ENCODE measurements at regions not wholly inside any gene's neighbourhood (a gene's known extent, or its start where the extent isn't known, plus 50 kb on each side); places are given as distances from the start of the nearest gene placed in this dataset.

GRCh38 chr1:22285549-22286396 is 142.9 kb upstream of the WNT4 start:
- H3K27me3 Mint-ChIP-seq (ENCODE audit: low read depth, unreplicated experiment), result peaks cover 33% of the 10 kb centered on the region
- FAIRE-seq (no peak), DNase-seq (ENCODE audit: low read depth) (no peak)
- H3K9ac ChIP-seq (ENCODE audit: low read length), result no peak overlapping the region
- no peak for TF ChIP-seq EZH2 (IDR thresholded peaks at IDR 0.05; ENCODE audit: insufficient read depth, low read length)
- no peak overlapping the region for H3K4me3 Mint-ChIP-seq (ENCODE audit: unreplicated experiment)
- H4K20me1 ChIP-seq (ENCODE audit: insufficient read depth, low read length), result no peaks in the 10 kb centered on the region
- H3K9me3 ChIP-seq (ENCODE audit: insufficient read depth, low read depth, low read length), result no peaks in the 10 kb centered on the region
- H3K27ac Mint-ChIP-seq (ENCODE audit: unreplicated experiment), result no peak overlapping the region
- no peaks in the 10 kb centered on the region for H3K79me2 ChIP-seq (ENCODE audit: insufficient read depth, low read length)
- peaks cover 6% of the 10 kb centered on the region for H3K9me3 Mint-ChIP-seq (ENCODE audit: unreplicated experiment)
- H3K4me1 ChIP-seq (ENCODE audit: insufficient read depth, low read length), result no peaks in the 10 kb centered on the region
- peaks cover 2% of the 10 kb centered on the region for H3K36me3 Mint-ChIP-seq (ENCODE audit: low read depth, unreplicated experiment)
- H2AFZ ChIP-seq (ENCODE audit: low read depth, low read length), result no peak overlapping the region
- H3K4me3 ChIP-seq (ENCODE audit: insufficient read depth, low read depth, low read length), result no peak overlapping the region
- no peak overlapping the region for H3K27ac ChIP-seq (ENCODE audit: low read depth, low read length)
- H3K36me3 ChIP-seq (ENCODE audit: insufficient read depth, low read length), result no peaks in the 10 kb centered on the region
- H3K4me1 Mint-ChIP-seq (ENCODE audit: low read depth, unreplicated experiment), result peaks cover 11% of the 10 kb centered on the region
- no peak overlapping the region for H3K4me2 ChIP-seq (ENCODE audit: low read length)
- H3K27me3 ChIP-seq (ENCODE audit: insufficient read depth, low read length), result peaks cover 7% of the 10 kb centered on the region

DNA sequence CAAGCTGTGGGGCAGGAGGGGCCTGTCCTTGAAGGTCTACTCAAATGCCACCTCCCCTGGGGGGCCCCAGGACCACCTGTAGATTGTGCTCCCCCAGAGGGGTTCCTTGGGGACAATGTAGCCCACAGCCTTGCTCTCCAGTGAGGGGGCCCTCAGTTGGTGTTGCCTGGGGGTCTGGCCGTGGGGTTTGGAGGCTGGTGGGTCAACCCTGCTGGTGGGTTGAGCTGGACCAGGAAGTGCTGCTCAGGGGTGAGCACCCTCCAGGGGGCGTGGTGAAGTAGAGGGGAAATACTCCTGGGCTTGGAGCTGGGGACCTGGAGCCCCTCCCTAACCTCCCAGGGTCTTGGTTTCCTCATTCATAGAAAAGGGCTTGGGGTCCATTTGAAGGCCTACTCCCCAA is 143.6 kb upstream of the WNT4 start:
- Histone ChIP-seq H3K4me2 (ENCODE audit: low read length) (no peak overlapping the region), H3K4me3 (ENCODE audit: insufficient read depth, low read depth, low read length) (no peak overlapping the region), H2AFZ (ENCODE audit: low read depth, low read length) (no peak overlapping the region), H3K9ac (ENCODE audit: low read length) (no peak overlapping the region), H3K9me3 (ENCODE audit: insufficient read depth, low read depth, low read length) (no peaks in the 10 kb centered on the region), H3K4me1 (ENCODE audit: insufficient read depth, low read length) (no peaks in the 10 kb centered on the region), H3K36me3 (ENCODE audit: insufficient read depth, low read length) (no peaks in the 10 kb centered on the region), H3K27me3 (ENCODE audit: insufficient read depth, low read length) (peaks cover 7% of the 10 kb centered on the region), H3K27ac (ENCODE audit: low read depth, low read length) (no peak overlapping the region), H4K20me1 (ENCODE audit: insufficient read depth, low read length) (no peaks in the 10 kb centered on the region), H3K79me2 (ENCODE audit: insufficient read depth, low read length) (no peaks in the 10 kb centered on the region)
- H3K9me3 Mint-ChIP-seq (ENCODE audit: unreplicated experiment), result peaks cover 4% of the 10 kb centered on the region
- H3K36me3 Mint-ChIP-seq (ENCODE audit: low read depth, unreplicated experiment), result peaks cover 2% of the 10 kb centered on the region
- TF ChIP-seq EZH2 (IDR thresholded peaks at IDR 0.05; ENCODE audit: insufficient read depth, low read length) (no peak), CTCF (IDR thresholded peaks at IDR 0.05; ENCODE audit: insufficient read depth, low read depth, low read length) (no peak)
- H3K27ac Mint-ChIP-seq (ENCODE audit: unreplicated experiment), result no peak overlapping the region
- peaks cover 11% of the 10 kb centered on the region for H3K4me1 Mint-ChIP-seq (ENCODE audit: low read depth, unreplicated experiment)
- peaks cover 32% of the 10 kb centered on the region for H3K27me3 Mint-ChIP-seq (ENCODE audit: low read depth, unreplicated experiment)
- no peak for FAIRE-seq
- DNase-seq (ENCODE audit: low read depth), result no peak
- H3K4me3 Mint-ChIP-seq (ENCODE audit: unreplicated experiment), result no peak overlapping the region

DNA sequence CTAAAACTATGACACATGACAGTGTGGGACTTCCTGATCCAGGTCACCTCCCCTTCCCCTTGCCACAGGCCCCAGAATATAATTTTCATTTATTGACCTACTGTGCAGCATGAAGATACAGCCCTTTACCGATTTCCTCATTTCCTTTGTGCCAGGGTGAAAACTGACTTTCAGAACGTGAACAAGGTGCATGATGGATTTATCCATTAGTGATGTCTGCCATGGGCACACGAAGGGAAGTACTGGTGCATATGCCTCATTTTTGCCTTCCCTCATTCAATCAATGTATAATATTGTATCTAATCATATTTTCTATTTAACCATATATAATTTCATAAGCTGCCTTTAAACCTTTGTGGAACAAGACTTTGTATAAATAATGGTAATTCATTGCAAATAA is 144.4 kb upstream of the WNT4 start:
- DNase-seq (ENCODE audit: low read depth), result no peak
- Histone ChIP-seq H2AFZ (ENCODE audit: low read depth, low read length) (no peak overlapping the region), H3K4me3 (ENCODE audit: insufficient read depth, low read depth, low read length) (no peak overlapping the region), H3K79me2 (ENCODE audit: insufficient read depth, low read length) (no peaks in the 10 kb centered on the region), H3K4me1 (ENCODE audit: insufficient read depth, low read length) (no peaks in the 10 kb centered on the region), H3K36me3 (ENCODE audit: insufficient read depth, low read length) (no peaks in the 10 kb centered on the region), H3K9me3 (ENCODE audit: insufficient read depth, low read depth, low read length) (no peaks in the 10 kb centered on the region), H3K27me3 (ENCODE audit: insufficient read depth, low read length) (peaks cover 7% of the 10 kb centered on the region), H4K20me1 (ENCODE audit: insufficient read depth, low read length) (no peaks in the 10 kb centered on the region), H3K9ac (ENCODE audit: low read length) (no peak overlapping the region), H3K4me2 (ENCODE audit: low read length) (no peak overlapping the region), H3K27ac (ENCODE audit: low read depth, low read length) (no peak overlapping the region)
- Mint-ChIP-seq H3K4me1 (ENCODE audit: low read depth, unreplicated experiment) (peaks cover 11% of the 10 kb centered on the region), H3K36me3 (ENCODE audit: low read depth, unreplicated experiment) (peaks cover 2% of the 10 kb centered on the region), H3K4me3 (ENCODE audit: unreplicated experiment) (no peak overlapping the region), H3K9me3 (ENCODE audit: unreplicated experiment) (peaks cover 6% of the 10 kb centered on the region), H3K27me3 (ENCODE audit: low read depth, unreplicated experiment) (peaks cover 29% of the 10 kb centered on the region), H3K27ac (ENCODE audit: unreplicated experiment) (no peak overlapping the region)
- TF ChIP-seq EZH2 (IDR thresholded peaks at IDR 0.05; ENCODE audit: insufficient read depth, low read length), result no peak
- no peak for TF ChIP-seq CTCF (IDR thresholded peaks at IDR 0.05; ENCODE audit: insufficient read depth, low read depth, low read length)
- no peak for FAIRE-seq
